ENCODE measurements at regions not wholly inside any gene's neighbourhood (a gene's known extent, or its start where the extent isn't known, plus 50 kb on each side); places are given as distances from the start of the nearest gene placed in this dataset.

DNA sequence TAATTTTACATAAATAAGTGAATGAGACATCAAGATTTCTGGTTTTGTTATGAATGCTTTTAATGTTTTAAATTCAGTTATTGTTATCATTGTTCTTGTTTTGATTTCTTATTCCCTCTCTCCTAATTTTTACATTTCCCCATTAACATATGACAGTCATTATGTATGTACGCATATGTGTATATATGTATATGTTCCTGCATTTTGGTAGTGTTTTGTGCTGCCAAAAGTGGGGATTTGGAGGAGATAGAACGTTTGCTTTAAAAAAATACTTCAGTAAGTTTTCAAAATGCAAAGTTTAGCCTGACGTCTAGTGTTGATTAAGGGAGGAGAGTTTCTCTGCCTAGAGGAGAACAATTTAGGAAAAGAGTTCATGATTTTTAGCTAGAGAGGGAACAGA lies 385.2 kb downstream of the EPHA4 start:
- TF ChIP-seq, protein P1, sequence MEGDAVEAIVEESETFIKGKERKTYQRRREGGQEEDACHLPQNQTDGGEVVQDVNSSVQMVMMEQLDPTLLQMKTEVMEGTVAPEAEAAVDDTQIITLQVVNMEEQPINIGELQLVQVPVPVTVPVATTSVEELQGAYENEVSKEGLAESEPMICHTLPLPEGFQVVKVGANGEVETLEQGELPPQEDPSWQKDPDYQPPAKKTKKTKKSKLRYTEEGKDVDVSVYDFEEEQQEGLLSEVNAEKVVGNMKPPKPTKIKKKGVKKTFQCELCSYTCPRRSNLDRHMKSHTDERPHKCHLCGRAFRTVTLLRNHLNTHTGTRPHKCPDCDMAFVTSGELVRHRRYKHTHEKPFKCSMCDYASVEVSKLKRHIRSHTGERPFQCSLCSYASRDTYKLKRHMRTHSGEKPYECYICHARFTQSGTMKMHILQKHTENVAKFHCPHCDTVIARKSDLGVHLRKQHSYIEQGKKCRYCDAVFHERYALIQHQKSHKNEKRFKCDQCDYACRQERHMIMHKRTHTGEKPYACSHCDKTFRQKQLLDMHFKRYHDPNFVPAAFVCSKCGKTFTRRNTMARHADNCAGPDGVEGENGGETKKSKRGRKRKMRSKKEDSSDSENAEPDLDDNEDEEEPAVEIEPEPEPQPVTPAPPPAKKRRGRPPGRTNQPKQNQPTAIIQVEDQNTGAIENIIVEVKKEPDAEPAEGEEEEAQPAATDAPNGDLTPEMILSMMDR (tag by site-specific recombination; IDR thresholded peaks at IDR 0.05): no peak
- TF ChIP-seq REPIN1 (tag by site-specific recombination; IDR thresholded peaks at IDR 0.05; ENCODE audit: low read depth) (no peak), TCF7L2 (IDR thresholded peaks at IDR 0.05; ENCODE audit: borderline replicate concordance, low read depth, low read length) (no peak), ZNF791 (tag by site-specific recombination; IDR thresholded peaks at IDR 0.05) (no peak), ZNF10 (tag by site-specific recombination; IDR thresholded peaks at IDR 0.05) (no peak), ZNF133 (tag by site-specific recombination; IDR thresholded peaks at IDR 0.05) (no peak), YY1 (tag by site-specific recombination; IDR thresholded peaks at IDR 0.05) (no peak), ZFHX2 (tag by site-specific recombination; conservative IDR thresholded peaks at IDR 0.05) (no peak), ZNF785 (tag by site-specific recombination; IDR thresholded peaks at IDR 0.05) (no peak)
- TF ChIP-seq, protein P2, sequence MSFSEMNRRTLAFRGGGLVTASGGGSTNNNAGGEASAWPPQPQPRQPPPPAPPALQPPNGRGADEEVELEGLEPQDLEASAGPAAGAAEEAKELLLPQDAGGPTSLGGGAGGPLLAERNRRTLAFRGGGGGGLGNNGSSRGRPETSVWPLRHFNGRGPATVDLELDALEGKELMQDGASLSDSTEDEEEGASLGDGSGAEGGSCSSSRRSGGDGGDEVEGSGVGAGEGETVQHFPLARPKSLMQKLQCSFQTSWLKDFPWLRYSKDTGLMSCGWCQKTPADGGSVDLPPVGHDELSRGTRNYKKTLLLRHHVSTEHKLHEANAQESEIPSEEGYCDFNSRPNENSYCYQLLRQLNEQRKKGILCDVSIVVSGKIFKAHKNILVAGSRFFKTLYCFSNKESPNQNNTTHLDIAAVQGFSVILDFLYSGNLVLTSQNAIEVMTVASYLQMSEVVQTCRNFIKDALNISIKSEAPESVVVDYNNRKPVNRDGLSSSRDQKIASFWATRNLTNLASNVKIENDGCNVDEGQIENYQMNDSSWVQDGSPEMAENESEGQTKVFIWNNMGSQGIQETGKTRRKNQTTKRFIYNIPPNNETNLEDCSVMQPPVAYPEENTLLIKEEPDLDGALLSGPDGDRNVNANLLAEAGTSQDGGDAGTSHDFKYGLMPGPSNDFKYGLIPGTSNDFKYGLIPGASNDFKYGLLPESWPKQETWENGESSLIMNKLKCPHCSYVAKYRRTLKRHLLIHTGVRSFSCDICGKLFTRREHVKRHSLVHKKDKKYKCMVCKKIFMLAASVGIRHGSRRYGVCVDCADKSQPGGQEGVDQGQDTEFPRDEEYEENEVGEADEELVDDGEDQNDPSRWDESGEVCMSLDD (tag by site-specific recombination; IDR thresholded peaks at IDR 0.05): no peak
